Keratinocyte (primary cell): ENCODE measurements at regions not wholly inside any gene's neighbourhood (a gene's known extent, or its start where the extent isn't known, plus 50 kb on each side); places are given as distances from the start of the nearest gene placed in this dataset.

Experiments used
- DNase-seq: peaks from one replicate; pipeline ENCODE4 v3.0.0-alpha.2; 2011; ENCODE audit warnings: low read depth, missing footprints, low spot score
- FAIRE-seq: peaks from 2 replicates; lab custom pipeline; 2011; peaks lifted over from hg19 to GRCh38; lab: Jason Lieb, UNC
- H2AFZ ChIP-seq: 2 replicates; pipeline ENCODE4 v1.6.0; 2012; ENCODE audit warnings: low read length, control low read depth, inconsistent platforms; ENCODE audit not compliant: control insufficient read depth
- H3K27ac ChIP-seq: 2 replicates; pipeline ENCODE4 v1.5.1; 2011; ENCODE audit warnings: low read length; ENCODE audit not compliant: control insufficient read depth, insufficient read depth
- H3K27me3 ChIP-seq: 3 replicates; pipeline ENCODE4 v1.6.0; 2011; ENCODE audit warnings: low read length; ENCODE audit not compliant: control insufficient read depth, insufficient read depth; ENCODE audit errors: extremely low read depth
- H3K36me3 ChIP-seq, 2 experiments: 2 replicates in 1 of 2; 3 replicates in 1 of 2; pipeline ENCODE4 v1.5.1; 2011; ENCODE audit warnings: low read length in 2 of 2, mild to moderate bottlenecking in 1 of 2; ENCODE audit not compliant: control insufficient read depth in 2 of 2, insufficient read depth in 2 of 2; ENCODE audit errors: extremely low read depth in 1 of 2
- H3K4me1 ChIP-seq: 3 replicates; pipeline ENCODE4 v1.5.1; 2011; ENCODE audit warnings: low read length; ENCODE audit not compliant: control insufficient read depth, insufficient read depth; ENCODE audit errors: extremely low read depth
- H3K4me2 ChIP-seq: 3 replicates; pipeline ENCODE4 v1.6.0; 2011; ENCODE audit warnings: low read depth, low read length; ENCODE audit not compliant: control insufficient read depth, insufficient read depth; ENCODE audit errors: extremely low read depth
- H3K4me3 ChIP-seq, 3 experiments: fragments of 200-600 bp in 1 of 3; sonication (generic) in 1 of 3; 2 replicates in 2 of 3; 3 replicates in 1 of 3; pipeline ENCODE4 v1.5.1; 2011 to 2016; ENCODE audit warnings: low read length in 3 of 3, mild to moderate bottlenecking in 3 of 3, control low read depth in 2 of 3, inconsistent platforms in 1 of 3, low read depth in 1 of 3, mixed read lengths in 1 of 3, mixed run types in 1 of 3, moderate library complexity in 1 of 3; ENCODE audit not compliant: control insufficient read depth in 2 of 3, insufficient read depth in 2 of 3; ENCODE audit errors: extremely low read depth in 1 of 3
- H3K79me2 ChIP-seq: 2 replicates; pipeline ENCODE4 v1.6.0; 2012; ENCODE audit warnings: low read length; ENCODE audit not compliant: control insufficient read depth, insufficient read depth
- H3K9ac ChIP-seq: 3 replicates; pipeline ENCODE4 v1.6.0; 2011; ENCODE audit warnings: low read length; ENCODE audit not compliant: control insufficient read depth, insufficient read depth; ENCODE audit errors: extremely low read depth
- H3K9me1 ChIP-seq: 3 replicates; pipeline ENCODE4 v1.6.0; 2011; ENCODE audit warnings: low read length; ENCODE audit not compliant: control insufficient read depth, insufficient read depth; ENCODE audit errors: extremely low read depth
- H3K9me3 ChIP-seq: 2 replicates; pipeline ENCODE4 v1.5.1; 2012; ENCODE audit warnings: low read depth, low read length; ENCODE audit not compliant: control insufficient read depth
- H4K20me1 ChIP-seq: 3 replicates; pipeline ENCODE4 v1.6.0; 2011; ENCODE audit warnings: low read length; ENCODE audit not compliant: control insufficient read depth, insufficient read depth; ENCODE audit errors: extremely low read depth
- EZH2 ChIP-seq: IDR thresholded peaks from one replicate; pipeline ENCODE4 v1.6.1; 2012; ENCODE audit warnings: inconsistent platforms, mild to moderate bottlenecking, low read length, moderate library complexity
- dilution Hi-C: fragments of 300-500 bp; cut with MboI; formaldehyde crosslinking; loops from one replicate; pipeline ENCODE4 v1.7.0; 2020; ENCODE audit warnings: low sequenced_read_pairs; ENCODE audit not compliant: extremely low pct_ligation_motif_present
- TF ChIP-seq, protein P1 (sequence below), 3 experiments: IDR thresholded peaks in 1 of 3; conservative IDR thresholded peaks in 1 of 3; optimal IDR thresholded peaks in 1 of 3; 2 replicates in 2 of 3; 3 replicates in 1 of 3; pipeline versions ENCODE3 to v1.5.1; 2011; ENCODE audit warnings: low read length in 3 of 3, mild to moderate bottlenecking in 3 of 3, moderate library complexity in 2 of 3, control low read depth in 1 of 3, inconsistent platforms in 1 of 3; ENCODE audit not compliant: insufficient read depth in 2 of 3; ENCODE audit errors: extremely low read depth in 1 of 3

DNA sequence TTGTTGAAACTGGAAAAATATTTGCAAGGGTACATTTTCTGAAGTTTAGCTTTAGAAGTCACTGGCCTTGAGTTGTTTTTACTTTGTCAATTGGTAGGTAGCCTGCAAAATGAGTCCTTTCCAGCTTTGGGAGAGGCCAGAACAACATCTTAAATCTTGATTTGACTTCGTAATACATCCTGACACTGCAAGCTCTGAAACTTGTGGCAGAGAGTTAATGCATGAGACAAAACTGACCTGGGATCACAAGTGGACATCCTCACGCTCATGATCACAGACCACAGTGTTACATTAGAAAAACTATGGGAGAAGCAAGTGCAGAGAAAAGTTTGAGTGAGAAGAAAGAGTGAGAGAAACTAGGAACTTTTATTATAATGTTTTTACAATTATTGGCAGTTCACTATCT lies 550.9 kb downstream of the USP25 start:
- H3K9me1 ChIP-seq = no peaks in the 10 kb centered on the region
- dilution Hi-C loops = no loop called here
- H3K27me3 ChIP-seq = peaks cover 8% of the 10 kb centered on the region
- TF ChIP-seq EZH2 = no peak
- TF ChIP-seq, protein P1, sequence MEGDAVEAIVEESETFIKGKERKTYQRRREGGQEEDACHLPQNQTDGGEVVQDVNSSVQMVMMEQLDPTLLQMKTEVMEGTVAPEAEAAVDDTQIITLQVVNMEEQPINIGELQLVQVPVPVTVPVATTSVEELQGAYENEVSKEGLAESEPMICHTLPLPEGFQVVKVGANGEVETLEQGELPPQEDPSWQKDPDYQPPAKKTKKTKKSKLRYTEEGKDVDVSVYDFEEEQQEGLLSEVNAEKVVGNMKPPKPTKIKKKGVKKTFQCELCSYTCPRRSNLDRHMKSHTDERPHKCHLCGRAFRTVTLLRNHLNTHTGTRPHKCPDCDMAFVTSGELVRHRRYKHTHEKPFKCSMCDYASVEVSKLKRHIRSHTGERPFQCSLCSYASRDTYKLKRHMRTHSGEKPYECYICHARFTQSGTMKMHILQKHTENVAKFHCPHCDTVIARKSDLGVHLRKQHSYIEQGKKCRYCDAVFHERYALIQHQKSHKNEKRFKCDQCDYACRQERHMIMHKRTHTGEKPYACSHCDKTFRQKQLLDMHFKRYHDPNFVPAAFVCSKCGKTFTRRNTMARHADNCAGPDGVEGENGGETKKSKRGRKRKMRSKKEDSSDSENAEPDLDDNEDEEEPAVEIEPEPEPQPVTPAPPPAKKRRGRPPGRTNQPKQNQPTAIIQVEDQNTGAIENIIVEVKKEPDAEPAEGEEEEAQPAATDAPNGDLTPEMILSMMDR (optimal IDR thresholded peaks at IDR 0.05 in 1 of 3, IDR thresholded peaks at IDR 0.05 in 1 of 3, conservative IDR thresholded peaks at IDR 0.05 in 1 of 3; ENCODE audit: extremely low read depth in 1 of 3, insufficient read depth in 2 of 3, low read length in 3 of 3) = no peak
- H3K79me2 ChIP-seq = no peaks in the 10 kb centered on the region
- no peaks in the 10 kb centered on the region for H3K9me3 ChIP-seq
- H2AFZ ChIP-seq = no peak overlapping the region
- H3K9ac ChIP-seq = no peak overlapping the region
- no peak overlapping the region for H3K4me3 ChIP-seq
- H3K36me3 ChIP-seq = no peaks in the 10 kb centered on the region
- no peak overlapping the region for H3K27ac ChIP-seq
- DNase-seq (no peak), FAIRE-seq (no peak)
- H3K4me1 ChIP-seq = no peaks in the 10 kb centered on the region
- no peaks in the 10 kb centered on the region for H4K20me1 ChIP-seq
- no peak overlapping the region for H3K4me2 ChIP-seq

DNA sequence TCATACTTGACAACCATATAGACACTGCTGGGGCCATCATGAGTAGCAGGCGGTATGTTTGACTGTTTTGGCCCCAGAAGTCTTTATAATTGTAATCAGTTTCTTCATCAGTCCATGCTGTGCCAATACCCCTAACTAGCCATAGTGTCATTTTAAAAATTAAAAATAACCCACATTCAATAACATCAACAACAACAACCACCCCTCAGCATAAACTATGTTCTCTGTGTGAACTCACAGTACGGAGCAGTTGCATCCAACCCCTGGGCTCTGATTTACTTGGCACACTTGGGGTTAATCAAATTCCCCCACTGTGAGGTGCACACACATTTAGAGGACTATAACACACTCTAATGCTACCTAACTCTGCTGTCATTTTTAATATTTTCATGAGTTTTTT lies 553.7 kb downstream of the USP25 start:
- no peaks in the 10 kb centered on the region for H3K36me3 ChIP-seq
- no peak overlapping the region for H3K27ac ChIP-seq
- H4K20me1 ChIP-seq = no peaks in the 10 kb centered on the region
- no peak overlapping the region for H3K4me2 ChIP-seq
- dilution Hi-C loops = no loop called here
- H2AFZ ChIP-seq = no peak overlapping the region
- H3K9me1 ChIP-seq = no peaks in the 10 kb centered on the region
- H3K79me2 ChIP-seq = no peaks in the 10 kb centered on the region
- H3K4me3 ChIP-seq = no peak overlapping the region
- H3K9ac ChIP-seq = no peak overlapping the region
- TF ChIP-seq, protein P1 (optimal IDR thresholded peaks at IDR 0.05 in 1 of 3, IDR thresholded peaks at IDR 0.05 in 1 of 3, conservative IDR thresholded peaks at IDR 0.05 in 1 of 3; ENCODE audit: extremely low read depth in 1 of 3, insufficient read depth in 2 of 3, low read length in 3 of 3) = no peak
- TF ChIP-seq EZH2 = no peak
- H3K4me1 ChIP-seq = no peaks in the 10 kb centered on the region
- H3K9me3 ChIP-seq = no peaks in the 10 kb centered on the region
- peaks cover 8% of the 10 kb centered on the region for H3K27me3 ChIP-seq
- DNase-seq (no peak), FAIRE-seq (no peak)
